ENCODE measurements at regions not wholly inside any gene's neighbourhood (a gene's known extent, or its start where the extent isn't known, plus 50 kb on each side); places are given as distances from the start of the nearest gene placed in this dataset.
"Not testable (repeated sequence)": the region's sequence is repeated elsewhere in the genome, so short reads cannot be mapped to it uniquely, and the experiment has no call there.

- CTCF ChIA-PET = no interaction called here
- TF ChIP-seq CTCF (IDR thresholded peaks at IDR 0.05; ENCODE audit: insufficient read depth, low read length, missing control alignments) = no peak
- H3K4me3 ChIP-seq (ENCODE audit: low read depth, low read length) = no peak overlapping the region
- POLR2A ChIA-PET = no interaction called here
- DNase-seq (ENCODE audit: low read depth, low spot score) = no peak
Measured at GRCh38 chr3:24565656-24566055, 71.0 kb upstream of the THRB start.

- no peak overlapping the region for H3K4me3 ChIP-seq (ENCODE audit: low read depth, low read length)
- POLR2A ChIA-PET = no interaction called here
- no peak for DNase-seq (ENCODE audit: low read depth, low spot score)
- TF ChIP-seq CTCF (IDR thresholded peaks at IDR 0.05; ENCODE audit: insufficient read depth, low read length, missing control alignments) = no peak
- CTCF ChIA-PET = no interaction called here
Measured at GRCh38 chr3:24566927-24567326, 72.3 kb upstream of the THRB start.

DNA sequence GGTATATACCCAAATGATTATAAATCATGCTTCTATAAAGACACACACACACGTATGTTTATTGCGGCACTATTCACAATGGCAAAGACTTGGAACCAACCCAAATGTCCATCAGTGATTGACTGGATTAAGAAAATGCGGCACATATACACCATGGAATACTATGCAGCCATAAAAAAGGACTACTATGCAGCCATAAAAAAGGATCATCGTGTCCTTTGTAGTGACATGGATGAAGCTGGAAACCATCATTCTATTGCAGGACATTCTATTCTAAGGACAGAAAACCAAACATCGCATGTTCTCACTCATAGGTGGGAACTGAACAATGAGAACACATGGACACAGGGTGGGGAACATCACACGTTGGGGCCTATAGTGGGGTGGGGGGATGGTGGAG is 77.8 kb upstream of the THRB start:
- POLR2A ChIA-PET; DNase-seq (ENCODE audit: low read depth, low spot score); CTCF ChIA-PET; H3K4me3 ChIP-seq (ENCODE audit: low read depth, low read length): not testable (repeated sequence)

DNA sequence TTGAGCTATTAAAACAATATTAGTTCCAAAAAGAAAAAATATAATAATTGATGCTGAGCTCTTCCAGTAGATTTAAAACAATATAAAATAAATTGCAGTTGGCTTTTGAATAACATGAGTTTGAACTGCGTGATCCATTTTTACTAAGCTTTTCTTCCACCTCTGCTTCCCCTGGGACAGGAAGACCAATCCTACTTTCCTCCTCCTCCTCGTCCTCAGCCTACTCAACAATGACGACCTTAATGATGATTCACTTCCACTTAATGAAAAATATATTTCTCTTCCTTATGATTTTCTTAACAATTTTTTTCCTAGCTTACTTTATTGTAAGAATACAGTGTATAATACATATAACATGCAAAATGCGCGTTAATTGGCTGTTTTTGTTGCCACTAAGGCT is 78.9 kb upstream of the THRB start:
- DNase-seq (ENCODE audit: low read depth, low spot score) = no peak
- no peak overlapping the region for H3K4me3 ChIP-seq (ENCODE audit: low read depth, low read length)
- ChIA-PET CTCF (interaction anchor here (1.1 kb wide), 1 partner anchor 14 kb away, joined by 3 read pairs; no protein-coding TSS in a partner anchor), POLR2A (no interaction called here)
- no peak for TF ChIP-seq CTCF (IDR thresholded peaks at IDR 0.05; ENCODE audit: insufficient read depth, low read length, missing control alignments)

- no peak for DNase-seq (ENCODE audit: low read depth, low spot score)
- POLR2A ChIA-PET = no interaction called here
- no peak overlapping the region for H3K4me3 ChIP-seq (ENCODE audit: low read depth, low read length)
- no peak for TF ChIP-seq CTCF (IDR thresholded peaks at IDR 0.05; ENCODE audit: insufficient read depth, low read length, missing control alignments)
- CTCF ChIA-PET = no interaction called here
Measured at GRCh38 chr3:24578324-24578723, 83.7 kb upstream of the THRB start.

GRCh38 chr3:24578951-24579421 is 84.3 kb upstream of the THRB start:
- POLR2A ChIA-PET = no interaction called here
- CTCF ChIA-PET = no interaction called here
- TF ChIP-seq CTCF (IDR thresholded peaks at IDR 0.05; ENCODE audit: insufficient read depth, low read length, missing control alignments) = no peak
- no peak overlapping the region for H3K4me3 ChIP-seq (ENCODE audit: low read depth, low read length)
- DNase-seq (ENCODE audit: low read depth, low spot score) = no peak

GRCh38 chr3:24582431-24583403 is 88.1 kb upstream of the THRB start:
- no peak for TF ChIP-seq CTCF (IDR thresholded peaks at IDR 0.05; ENCODE audit: insufficient read depth, low read length, missing control alignments)
- H3K4me3 ChIP-seq (ENCODE audit: low read depth, low read length) = no peak overlapping the region
- ChIA-PET POLR2A (no interaction called here), CTCF (no interaction called here)
- DNase-seq (ENCODE audit: low read depth, low spot score) = no peak

Measured in AG04449 (cell line).